GM18861 (cell line): ENCODE measurements at regions not wholly inside any gene's neighbourhood (a gene's known extent, or its start where the extent isn't known, plus 50 kb on each side); places are given as distances from the start of the nearest gene placed in this dataset.
A peak's percentile ranks its signal among the peaks of the same experiment; 100 is the strongest.
"Not testable (repeated sequence)": the region's sequence is repeated elsewhere in the genome, so short reads cannot be mapped to it uniquely, and the experiment has no call there.

ENCODE experiments used
- ATAC-seq: cut with Tn5 transposase; IDR thresholded peaks from one replicate; pipeline ENCODE4 v1.9.1; 2021; ENCODE audit not compliant: unreplicated experiment

- not testable (repeated sequence) for ATAC-seq
These were observed 109.8 kb downstream of the RNASET2 start for GRCh38 chr6:166846446-166847142.

GRCh38 chr6:166842607-166843006 is 113.7 kb downstream of the RNASET2 start:
- ATAC-seq, result no peak

GRCh38 chr6:166841216-166841615 is 115.1 kb downstream of the RNASET2 start:
- no peak for ATAC-seq

- no peak for ATAC-seq
These were observed 116.8 kb downstream of the RNASET2 start for GRCh38 chr6:166839569-166839968.

GRCh38 chr6:166838987-166839386 is 117.4 kb downstream of the RNASET2 start:
- ATAC-seq, result no peak

GRCh38 chr6:166836785-166837718 is 119.3 kb downstream of the RNASET2 start:
- ATAC-seq, result no peak

GRCh38 chr6:166834049-166834448 is 122.3 kb downstream of the RNASET2 start:
- ATAC-seq, result no peak

GRCh38 chr6:166830891-166831363 is 125.4 kb downstream of the RNASET2 start:
- peak; percentile 12 for ATAC-seq

GRCh38 chr6:166830185-166830890 is 126.0 kb downstream of the RNASET2 start:
- ATAC-seq, result peak; percentile 94

- ATAC-seq, result no peak
These were observed 130.1 kb downstream of the RNASET2 start for GRCh38 chr6:166826264-166826663.

GRCh38 chr6:166825553-166826145 is 130.7 kb downstream of the RNASET2 start:
- ATAC-seq, result no peak

GRCh38 chr6:166824880-166825250 is 131.5 kb downstream of the RNASET2 start:
- ATAC-seq, result no peak

GRCh38 chr6:166824146-166824879 is 132.0 kb downstream of the RNASET2 start:
- no peak for ATAC-seq

GRCh38 chr6:166822609-166823008 is 133.7 kb downstream of the RNASET2 start:
- no peak for ATAC-seq

- ATAC-seq, result no peak
These were observed 135.9 kb downstream of the RNASET2 start for GRCh38 chr6:166820483-166820882.

- no peak for ATAC-seq
These were observed 136.3 kb downstream of the RNASET2 start for GRCh38 chr6:166820070-166820469.

- no peak for ATAC-seq
These were observed 140.7 kb downstream of the RNASET2 start for GRCh38 chr6:166815629-166816028.

- ATAC-seq, result no peak
These were observed 142.0 kb downstream of the RNASET2 start for GRCh38 chr6:166814390-166814789.

GRCh38 chr6:166813461-166813860 is 142.9 kb downstream of the RNASET2 start:
- ATAC-seq, result no peak

GRCh38 chr6:166810864-166811263 is 145.5 kb downstream of the RNASET2 start:
- ATAC-seq, result no peak
